Forelimb muscle (tissue), 1 donor: ENCODE measurements at regions not wholly inside any gene's neighbourhood (a gene's known extent, or its start where the extent isn't known, plus 50 kb on each side); places are given as distances from the start of the nearest gene placed in this dataset.
"Not testable (repeated sequence)": the region's sequence is repeated elsewhere in the genome, so short reads cannot be mapped to it uniquely, and the experiment has no call there.

Experiments
- DNase-seq: peaks from one replicate; pipeline ENCODE4 v3.0.0-alpha.2; 2013; ENCODE audit warnings: low read depth

DNA sequence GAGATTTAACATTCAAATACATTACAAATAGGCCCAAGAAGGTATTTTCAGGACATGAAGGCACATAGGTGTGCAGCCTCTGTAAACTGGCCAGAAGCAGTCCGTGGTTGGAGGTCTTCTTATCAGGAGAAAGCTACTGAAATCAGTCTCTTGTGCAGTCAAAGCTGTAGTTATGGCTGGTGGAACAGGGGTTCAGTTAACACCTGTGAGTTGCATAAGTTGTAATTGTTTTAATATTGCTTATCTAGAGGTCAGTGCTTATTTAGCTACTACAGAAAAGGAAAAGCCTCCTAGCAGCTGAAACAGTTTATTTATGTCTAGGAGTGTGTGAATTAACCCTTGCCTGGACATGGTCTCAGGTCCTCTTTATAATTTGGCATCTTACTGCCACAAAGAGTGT is 377.6 kb upstream of the MDGA2 start:
- DNase-seq, result no peak

DNA sequence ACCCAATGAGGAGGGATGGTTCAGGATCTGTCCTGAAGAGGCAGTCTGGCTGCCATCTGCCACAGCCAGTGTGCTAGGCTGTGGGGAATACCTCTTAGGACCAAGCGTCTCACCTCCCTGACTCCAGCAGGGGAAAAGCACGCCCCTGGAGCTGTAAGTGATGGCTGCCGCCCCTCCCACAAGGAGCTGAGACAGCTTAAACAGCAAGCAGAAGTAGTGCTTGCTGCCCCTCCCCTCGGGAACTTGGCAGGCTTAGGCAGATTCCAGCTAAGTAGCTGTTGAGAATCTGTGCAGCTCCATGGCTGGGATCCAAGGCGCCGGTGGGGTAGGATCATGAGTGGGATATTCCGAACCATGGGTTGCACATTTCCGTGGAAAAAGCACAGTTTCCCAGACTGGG is 360.4 kb upstream of the MDGA2 start:
- no peak for DNase-seq

DNA sequence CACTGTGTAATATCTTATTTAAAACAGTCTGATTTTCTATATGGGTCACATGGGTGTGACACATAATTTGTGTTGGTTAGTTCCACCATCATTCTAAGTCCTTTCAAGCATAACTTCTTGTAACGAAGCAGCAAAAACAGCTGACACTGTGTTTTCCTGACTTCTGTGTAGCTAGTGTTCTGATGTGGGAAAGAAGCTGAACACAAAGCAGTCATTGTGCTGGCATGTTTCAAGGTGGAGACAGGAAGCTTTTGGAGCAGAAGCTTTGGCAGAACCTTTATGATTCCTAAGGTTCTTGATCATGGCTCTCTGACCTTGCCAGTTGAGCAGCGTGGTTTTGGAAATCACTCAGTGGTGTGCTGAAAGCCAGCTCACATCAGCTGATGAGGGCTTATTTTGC is 351.7 kb upstream of the MDGA2 start:
- DNase-seq, result no peak

DNA sequence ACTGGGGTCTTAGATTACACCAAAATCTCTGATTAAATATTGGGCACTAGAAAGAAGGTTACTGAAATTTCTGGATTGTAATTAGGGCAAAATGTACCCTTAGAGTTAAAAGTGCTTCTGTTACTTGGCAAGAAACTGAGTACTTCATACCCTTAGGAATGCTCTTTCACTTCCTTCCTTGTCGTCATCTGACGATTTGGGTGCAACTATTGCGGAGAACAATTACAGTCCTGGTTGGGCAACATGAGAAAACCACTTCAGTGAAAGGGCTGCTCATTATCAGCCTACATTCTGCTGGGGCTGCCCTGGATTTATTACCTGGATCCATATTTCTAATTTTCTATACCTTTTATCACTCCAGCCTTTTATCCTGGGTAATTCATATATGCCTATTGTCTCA is 348.5 kb upstream of the MDGA2 start:
- DNase-seq, result no peak

DNA sequence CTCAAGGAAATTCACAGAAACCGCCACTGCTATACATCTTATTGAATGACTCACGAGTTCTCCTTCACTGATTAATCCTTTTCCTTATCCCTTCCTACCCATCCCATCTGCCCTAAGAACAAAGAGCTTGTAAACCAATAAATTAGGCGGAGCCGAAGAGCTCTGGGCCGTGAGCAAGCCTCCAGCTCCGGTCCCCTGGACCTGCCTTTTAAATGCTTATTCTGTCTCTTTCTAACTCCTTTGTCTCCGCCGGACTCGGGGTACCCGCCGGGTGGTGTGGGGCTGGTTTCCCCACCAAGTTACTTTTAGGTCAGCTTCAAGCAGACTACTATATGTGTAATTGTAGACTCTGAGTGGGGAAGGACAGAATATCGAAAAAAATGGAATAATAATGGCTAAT is 336.1 kb upstream of the MDGA2 start:
- DNase-seq, result not testable (repeated sequence)

DNA sequence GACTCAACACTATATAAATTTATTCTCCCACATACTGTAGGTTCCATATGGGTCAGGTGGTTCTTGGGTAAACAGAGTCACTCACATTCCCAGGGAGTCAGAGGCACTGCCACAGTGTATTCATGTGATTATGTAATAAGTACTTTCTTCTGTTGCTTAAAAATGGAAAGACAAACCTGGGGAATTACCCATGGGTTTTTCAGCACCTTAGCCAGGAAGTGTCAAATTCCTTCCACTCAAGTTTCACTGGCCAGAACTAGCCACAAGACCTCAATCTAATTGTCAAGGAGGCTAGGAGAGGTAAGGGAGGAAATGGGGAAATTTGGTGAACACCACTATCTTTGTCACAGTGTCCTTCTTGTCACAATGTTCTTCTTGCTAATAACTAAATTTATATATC is 333.2 kb upstream of the MDGA2 start:
- no peak for DNase-seq

DNA sequence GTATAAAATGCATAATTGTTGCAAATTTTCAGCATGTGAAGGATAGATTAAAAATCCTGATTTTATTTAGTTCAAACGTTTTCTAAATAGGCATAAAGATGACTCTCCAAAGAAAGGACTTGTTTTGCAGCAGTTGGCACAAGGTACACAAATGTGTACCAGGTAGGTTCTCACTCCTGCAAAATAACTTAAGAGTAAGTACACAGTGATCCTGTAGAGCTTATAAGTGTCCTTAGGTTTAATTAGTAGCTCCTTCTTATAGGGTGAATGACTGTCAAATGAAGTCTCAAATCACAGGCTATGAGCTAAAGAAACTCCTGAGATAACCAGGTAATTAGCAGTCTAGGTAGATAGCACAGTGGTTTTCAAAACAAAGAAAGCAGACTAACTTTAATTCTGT is 330.6 kb upstream of the MDGA2 start:
- no peak for DNase-seq

DNA sequence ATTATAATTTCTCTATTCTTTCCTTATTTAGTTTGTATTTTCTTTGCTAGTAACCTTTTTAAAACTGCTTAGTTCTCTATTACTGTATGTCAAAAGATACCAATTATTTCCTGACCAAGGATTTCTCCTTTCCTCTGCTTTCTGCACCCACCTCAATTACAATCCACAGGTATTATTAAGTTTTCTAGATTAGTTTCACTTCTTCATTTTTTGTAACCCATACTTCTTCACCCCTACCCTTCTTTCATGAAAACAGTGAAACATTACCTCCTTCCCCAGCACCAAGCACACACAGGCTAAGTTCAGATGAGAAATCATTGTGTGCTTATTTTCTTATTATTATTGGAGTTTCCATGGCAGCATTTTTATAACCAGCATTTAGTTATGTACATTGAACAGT is 318.5 kb upstream of the MDGA2 start:
- DNase-seq, result no peak

DNA sequence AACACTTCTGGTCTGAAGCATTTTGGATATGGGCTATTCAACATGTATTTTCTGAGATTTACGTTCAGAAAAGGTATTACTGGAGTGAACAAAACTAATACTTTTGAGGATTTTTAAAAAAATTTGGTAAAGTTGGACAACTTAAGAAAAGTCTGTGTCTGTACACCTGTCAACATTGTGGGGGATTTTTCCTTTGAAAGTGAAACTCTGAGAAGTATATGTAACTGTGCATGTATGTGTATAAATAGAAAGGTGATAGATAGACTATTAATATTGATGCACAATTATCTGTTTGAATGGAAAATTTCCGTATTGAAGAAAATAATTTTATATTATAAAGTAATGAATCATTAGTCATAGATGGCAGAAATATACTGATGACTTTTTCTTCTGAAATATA is 312.8 kb upstream of the MDGA2 start:
- no peak for DNase-seq

DNA sequence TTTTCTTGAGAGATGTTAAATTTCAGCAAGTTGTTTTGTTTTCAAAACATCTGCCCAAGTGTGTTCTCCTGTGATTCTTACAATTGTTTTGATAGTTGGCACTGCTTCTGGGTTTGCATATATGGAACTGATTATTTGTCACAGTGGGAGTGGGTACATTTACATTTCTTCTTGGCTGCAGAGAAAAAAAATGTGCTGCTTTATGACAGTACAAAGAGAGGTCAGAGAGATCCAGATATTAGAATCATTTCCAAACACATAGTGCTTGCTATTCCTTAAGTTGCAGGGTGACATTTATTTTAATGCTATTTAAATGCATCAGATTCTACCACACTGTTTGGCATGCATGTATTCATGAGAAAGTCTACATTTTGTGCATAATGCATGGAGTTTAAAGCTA is 303.5 kb upstream of the MDGA2 start:
- no peak for DNase-seq

DNA sequence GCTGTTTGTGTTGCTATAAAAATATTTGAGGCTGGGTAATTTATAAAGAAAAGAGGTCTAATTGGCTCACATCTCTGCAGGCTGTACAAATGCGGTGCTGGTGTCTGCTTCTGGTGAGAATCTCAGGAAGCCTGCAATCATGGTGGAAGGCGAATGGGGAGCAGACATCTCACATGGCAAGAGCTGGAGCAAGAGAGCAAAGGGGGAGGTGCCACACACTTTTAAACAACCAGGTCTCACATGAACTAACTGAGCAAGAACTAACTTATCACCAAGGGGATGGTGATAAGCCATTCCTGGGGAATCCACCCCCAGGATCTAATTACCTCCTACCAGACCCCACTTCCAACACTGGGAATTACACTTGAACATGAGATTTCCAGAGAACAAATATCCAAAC is 300.7 kb upstream of the MDGA2 start:
- no peak for DNase-seq

DNA sequence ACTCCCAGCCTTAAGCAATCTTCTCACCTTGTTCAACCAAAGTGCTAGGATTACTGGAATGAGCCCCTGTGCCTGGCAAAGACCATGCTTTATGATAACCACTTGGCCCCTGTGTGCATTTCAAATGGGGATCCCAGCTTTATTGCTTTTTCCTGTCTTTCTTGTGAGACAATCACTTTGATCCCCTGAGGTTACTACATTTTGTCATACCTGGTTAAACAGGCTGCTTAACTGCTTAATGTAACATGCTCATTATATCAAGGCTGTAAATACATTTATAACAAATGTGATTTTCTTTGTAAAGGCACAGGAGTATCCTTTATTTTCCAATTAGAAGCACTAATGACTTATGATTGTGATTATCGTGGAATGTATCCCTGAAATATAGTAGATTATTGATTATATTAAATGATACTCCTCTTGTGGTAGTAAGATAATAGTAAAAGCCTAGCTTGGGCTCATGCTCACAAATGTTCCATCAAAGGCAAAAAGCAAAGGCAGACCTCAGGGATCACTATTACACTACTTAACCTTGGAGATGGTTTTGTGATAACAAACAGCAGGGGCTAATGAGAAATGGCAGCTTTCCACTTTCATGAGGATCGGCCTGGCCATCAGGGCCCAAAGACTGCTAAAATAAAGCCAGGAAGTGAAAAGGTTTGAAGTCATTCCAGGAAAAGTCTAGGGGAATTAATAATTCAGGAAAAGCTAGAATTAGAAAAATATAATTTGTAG is 290.8 kb upstream of the MDGA2 start:
- DNase-seq, result no peak

DNA sequence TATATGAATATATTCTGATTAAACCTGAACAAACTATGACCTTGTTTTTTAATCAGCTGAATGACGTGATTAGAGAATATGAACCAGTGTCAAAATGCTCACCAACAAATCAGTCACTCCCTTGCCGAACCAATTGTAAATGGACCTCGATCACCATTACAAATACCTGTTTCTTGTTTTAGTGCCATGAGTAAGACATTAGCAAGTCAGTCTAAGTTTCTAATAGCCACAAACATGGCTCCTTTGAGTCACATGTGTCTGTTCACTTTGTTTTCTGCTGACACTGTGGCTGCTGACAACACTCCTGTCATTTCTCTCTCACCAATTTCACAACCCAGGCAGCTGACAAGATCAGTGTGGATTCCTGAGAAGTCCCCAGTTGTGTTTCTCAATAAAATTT is 286.2 kb upstream of the MDGA2 start:
- DNase-seq, result no peak

DNA sequence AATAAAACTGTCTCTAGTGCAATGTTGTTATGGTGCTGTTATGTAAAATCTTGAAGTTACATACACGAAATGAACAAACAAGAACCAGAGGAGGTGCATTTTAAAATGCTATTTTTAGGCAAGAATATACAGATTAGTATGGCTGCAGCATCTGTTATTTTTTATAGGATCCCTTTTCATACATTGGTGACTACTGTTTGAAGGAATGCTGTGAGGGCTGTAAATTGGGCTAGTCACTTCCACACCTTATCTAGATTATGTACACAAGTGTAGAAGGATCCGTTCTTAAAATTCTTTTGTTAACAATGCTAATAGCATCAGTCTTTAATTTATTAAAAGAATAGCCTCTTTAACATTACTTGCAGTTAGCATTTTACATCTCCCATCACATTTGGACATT is 284.3 kb upstream of the MDGA2 start:
- DNase-seq, result no peak

DNA sequence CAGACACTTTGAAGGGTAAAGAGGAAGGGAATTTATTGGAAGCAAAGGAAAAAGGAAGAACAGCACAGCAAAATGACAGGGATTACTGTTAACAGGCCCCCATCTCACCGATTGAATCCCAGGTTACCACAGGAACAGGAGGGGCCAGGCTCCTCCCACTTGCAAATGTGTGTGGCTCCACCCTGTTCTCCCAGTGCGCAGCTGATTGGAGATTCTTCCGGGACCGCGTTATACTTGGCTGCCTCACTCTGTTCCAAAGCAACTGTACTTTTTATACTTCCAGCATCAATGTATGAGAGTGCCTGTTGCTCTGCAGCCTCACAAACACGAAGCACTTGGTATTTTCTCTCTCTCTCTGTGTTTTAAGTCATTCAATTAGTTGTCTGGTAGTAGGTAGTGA is 273.6 kb upstream of the MDGA2 start:
- DNase-seq, result no peak

DNA sequence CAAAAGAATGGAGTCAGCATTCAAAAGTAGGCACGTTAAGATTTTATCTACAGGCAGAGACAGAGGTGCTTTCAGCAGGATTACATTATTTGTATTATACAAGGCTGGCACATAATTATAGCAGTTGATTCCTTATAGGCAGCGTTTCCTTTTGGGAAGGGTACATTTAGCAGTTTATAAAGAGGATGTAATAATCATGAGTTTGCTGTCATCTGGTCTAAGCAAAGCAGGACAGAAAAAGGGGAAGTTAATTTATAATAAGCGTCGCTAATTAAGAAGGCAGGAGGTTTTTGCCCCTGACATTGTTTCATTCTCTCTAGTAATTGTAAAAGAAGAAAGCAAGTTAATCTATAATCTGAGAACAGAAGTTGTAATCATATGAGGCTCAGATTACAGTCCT is 259.9 kb upstream of the MDGA2 start:
- no peak for DNase-seq

DNA sequence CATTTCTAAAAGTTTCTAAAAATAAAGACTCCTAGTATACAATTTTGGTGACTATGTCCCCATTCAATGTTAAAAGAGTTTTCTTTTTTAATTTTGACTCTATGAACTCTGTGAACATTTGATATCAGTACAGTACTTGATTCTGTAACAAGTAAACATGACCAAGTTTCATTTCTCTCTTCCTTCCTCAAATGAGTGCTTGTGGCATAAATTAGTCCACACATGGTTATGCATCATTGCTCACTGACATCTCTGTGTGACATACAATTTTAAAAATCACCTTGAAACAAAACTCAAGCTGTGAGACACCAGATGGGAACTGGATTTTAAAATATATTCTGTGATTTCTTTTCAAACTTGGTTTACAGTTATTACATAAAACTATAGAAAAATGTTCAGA is 253.9 kb upstream of the MDGA2 start:
- DNase-seq, result no peak

DNA sequence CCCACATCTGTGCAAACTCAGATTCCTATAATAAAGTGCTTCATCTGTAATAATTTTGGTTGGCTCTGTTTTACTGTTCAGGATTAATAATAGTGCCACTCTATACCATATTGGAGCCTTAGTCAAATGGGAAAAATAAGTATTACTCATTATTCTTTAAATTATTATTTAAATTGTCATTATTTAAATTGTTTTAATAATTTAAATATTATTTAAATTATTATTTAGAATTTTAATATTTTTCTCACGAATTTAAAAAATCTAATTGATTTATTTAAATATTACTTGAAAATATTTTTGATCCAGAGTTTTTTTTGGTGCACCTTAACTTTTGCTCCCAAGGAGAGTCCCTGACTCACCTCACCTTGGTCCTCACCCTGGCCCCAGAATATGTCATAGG is 245.7 kb upstream of the MDGA2 start:
- DNase-seq, result no peak

DNA sequence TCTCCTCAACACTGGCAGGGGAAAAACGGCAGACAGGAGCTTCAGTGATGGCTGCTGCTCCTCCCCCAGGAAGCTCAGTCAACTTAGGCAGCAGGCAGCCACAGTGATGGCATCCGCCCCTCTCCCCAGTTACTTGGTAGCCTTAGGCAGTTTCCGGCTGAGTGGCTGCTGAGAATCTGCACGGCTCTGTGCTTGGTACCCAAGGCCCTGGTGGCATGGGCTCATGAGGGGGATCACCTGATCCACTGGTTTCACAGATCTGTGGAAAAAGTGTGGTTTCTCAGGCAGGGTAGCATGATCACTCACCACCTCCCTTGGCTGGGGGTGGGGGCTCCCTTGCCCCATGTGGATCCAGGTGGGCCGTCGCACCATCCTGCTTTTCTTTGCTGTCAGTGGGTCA is 244.6 kb upstream of the MDGA2 start:
- no peak for DNase-seq

DNA sequence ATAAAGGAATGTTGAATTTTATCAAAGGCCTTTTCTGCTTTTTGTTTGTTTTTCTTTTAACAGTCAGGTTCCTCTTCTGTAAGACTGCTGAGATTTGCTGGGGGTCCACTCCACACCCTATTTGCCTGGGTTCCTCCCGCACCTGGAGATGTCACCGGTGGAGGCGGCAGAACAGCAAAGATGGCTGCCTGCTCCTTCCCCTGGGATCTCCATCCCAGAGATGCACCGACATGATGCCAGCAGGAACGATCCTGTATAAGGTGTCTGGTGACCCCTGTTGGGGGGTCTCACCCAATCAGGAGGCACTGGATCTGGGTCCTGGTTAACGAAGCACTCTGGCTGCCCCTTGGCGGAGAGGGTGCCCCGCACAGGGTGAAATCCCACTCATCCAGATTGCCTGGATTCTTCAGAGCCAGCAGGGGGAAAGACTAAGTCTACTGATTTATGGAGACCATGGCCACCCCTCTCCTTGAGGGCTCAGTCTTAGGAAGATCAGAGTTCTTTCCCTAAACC is 244.0 kb upstream of the MDGA2 start:
- no peak for DNase-seq

DNA sequence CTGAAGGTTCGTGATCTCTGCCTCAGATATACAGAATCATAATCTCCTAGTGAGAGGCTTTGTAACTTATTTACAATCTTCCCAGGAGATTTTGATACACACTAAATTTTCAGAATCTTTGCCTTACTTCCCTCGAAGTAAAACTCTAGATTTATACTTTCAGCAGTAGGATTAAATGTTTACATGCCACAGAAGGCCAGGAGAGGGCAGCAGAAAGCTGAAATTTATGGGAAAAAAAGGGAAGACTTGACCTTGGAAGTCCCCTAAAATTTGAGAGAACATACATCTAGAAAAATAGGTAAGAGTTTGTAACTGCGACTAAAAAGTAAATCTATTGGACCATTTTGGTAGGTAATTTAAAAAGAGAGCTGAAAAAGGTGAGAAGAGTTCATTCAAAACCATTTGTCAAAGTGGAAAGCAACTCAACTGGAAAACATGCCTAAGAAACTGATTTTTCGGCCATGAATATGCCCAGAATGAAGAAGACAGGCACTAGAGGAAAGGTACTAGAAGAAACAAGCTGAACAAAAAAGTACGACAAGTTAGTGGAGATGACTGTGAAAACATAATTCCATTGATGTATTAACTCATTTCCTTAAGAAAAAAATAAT is 242.0 kb upstream of the MDGA2 start:
- no peak for DNase-seq

DNA sequence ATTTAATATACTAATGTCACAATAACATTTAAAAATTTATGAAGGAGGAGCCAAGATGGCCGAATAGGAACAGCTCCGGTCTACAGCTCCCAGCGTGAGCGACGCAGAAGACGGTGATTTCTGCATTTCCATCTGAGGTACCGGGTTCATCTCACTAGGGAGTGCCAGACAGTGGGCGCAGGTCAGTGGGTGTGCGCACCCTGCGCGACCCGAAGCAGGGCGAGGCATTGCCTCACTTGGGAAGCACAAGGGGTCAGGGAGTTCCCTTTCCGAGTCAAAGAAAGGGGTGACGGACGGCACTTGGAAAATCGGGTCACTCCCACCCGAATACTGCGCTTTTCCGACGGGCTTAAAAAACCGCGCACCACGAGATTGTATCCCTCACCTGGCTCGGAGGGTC is 225.7 kb upstream of the MDGA2 start:
- DNase-seq, result not testable (repeated sequence)

DNA sequence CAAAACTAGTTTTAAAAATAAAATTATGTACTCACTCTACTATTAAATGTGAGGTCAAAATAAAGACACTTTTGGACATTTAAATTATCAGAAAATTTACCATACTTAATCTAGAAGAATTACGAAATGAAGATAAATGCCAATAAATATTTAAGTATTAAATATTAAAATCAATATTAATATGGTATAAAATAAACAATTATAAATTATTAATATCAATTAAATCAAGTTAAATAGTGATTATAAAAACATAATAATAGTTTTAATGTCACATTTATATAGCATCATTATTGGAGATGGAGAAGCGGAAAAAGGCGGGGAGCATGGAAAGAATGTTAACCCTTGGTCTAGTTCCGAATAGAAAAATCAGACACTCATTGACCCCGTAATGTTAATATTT is 224.3 kb upstream of the MDGA2 start:
- DNase-seq, result no peak

DNA sequence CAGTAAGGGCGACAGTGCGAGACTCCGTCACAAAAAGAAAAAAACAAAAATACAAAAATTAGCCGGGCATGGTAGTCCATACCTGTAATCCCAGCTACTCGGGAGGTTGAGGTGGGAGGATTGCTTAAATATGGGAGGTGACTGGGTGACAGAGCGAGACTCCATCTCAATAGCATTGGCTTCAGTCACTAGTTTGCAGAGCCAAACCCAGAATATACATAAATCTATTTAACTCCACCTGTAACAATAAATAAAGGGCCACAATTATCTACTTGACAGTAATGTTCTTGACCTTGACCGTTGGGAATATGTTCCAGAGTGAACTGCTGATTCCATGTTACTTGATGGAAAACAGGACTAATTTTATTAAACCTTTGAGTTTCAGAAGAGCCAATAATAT is 198.9 kb upstream of the MDGA2 start:
- no peak for DNase-seq
